ENCODE measurements at regions not wholly inside any gene's neighbourhood (a gene's known extent, or its start where the extent isn't known, plus 50 kb on each side); places are given as distances from the start of the nearest gene placed in this dataset.

- TF ChIP-seq CTCF (IDR thresholded peaks at IDR 0.05 in 2 of 3, conservative IDR thresholded peaks at IDR 0.05 in 1 of 3; ENCODE audit: borderline replicate concordance in 1 of 3, insufficient read depth in 1 of 3, low read depth in 2 of 3, low read length in 2 of 3) = no peak
- no peak for TF ChIP-seq RAD21 (IDR thresholded peaks at IDR 0.05; ENCODE audit: low read depth)
- TF ChIP-seq ELF1 (IDR thresholded peaks at IDR 0.05; ENCODE audit: borderline replicate concordance, low read depth) = no peak
- TF ChIP-seq ZBTB33 (IDR thresholded peaks at IDR 0.05; ENCODE audit: extremely low read depth, insufficient replicate concordance, low read length) = no peak
- no peak for TF ChIP-seq FOSL1 (IDR thresholded peaks at IDR 0.05; ENCODE audit: low read depth)
- TF ChIP-seq EZH2phosphoT487 (IDR thresholded peaks at IDR 0.05; ENCODE audit: borderline replicate concordance) = no peak
- TF ChIP-seq ZFX (IDR thresholded peaks at IDR 0.05) = no peak
- TF ChIP-seq YY1 (IDR thresholded peaks at IDR 0.05; ENCODE audit: extremely low read depth, insufficient replicate concordance, low read depth, low read length) = no peak
Observed at GRCh38 chr19:29431332-29431731, 94.5 kb upstream of the VSTM2B start (continued).

GRCh38 chr19:29432677-29433076 is 93.1 kb upstream of the VSTM2B start:
- no peak overlapping the region for H2AFZ ChIP-seq (ENCODE audit: low read depth, low read length, poor library complexity, severe bottlenecking)
- no peaks in the 10 kb centered on the region for H3K9me2 ChIP-seq (ENCODE audit: insufficient read depth)
- no peak overlapping the region for H3K9ac ChIP-seq (ENCODE audit: low read length)
- no peak overlapping the region for H3K4me2 ChIP-seq (ENCODE audit: low read length)
- H3K79me2 ChIP-seq (ENCODE audit: insufficient read depth, low read length) = no peaks in the 10 kb centered on the region
- H3K4me1 ChIP-seq (ENCODE audit: control insufficient read depth in 1 of 2, insufficient read depth in 2 of 2, low read length in 2 of 2) = peaks cover 3% of the 10 kb centered on the region in 2 experiments; a peak in 1 of 4 replicates
- H4K20me1 ChIP-seq (ENCODE audit: insufficient read depth) = no peaks in the 10 kb centered on the region
- TF ChIP-seq ELF1 (IDR thresholded peaks at IDR 0.05; ENCODE audit: borderline replicate concordance, low read depth) = no peak
- TF ChIP-seq EZH2phosphoT487 (IDR thresholded peaks at IDR 0.05; ENCODE audit: borderline replicate concordance) = no peak
- no peak for TF ChIP-seq SP1 (IDR thresholded peaks at IDR 0.05; ENCODE audit: low read depth)
- TF ChIP-seq JUND (IDR thresholded peaks at IDR 0.05) = no peak
- no peak for TF ChIP-seq POLR2AphosphoS5 (IDR thresholded peaks at IDR 0.05; ENCODE audit: low read depth, low read length)
- no peak for TF ChIP-seq POLR2A (IDR thresholded peaks at IDR 0.05; ENCODE audit: borderline replicate concordance, extremely low read depth, insufficient read depth, insufficient read length)
- TF ChIP-seq ZNF274 (IDR thresholded peaks at IDR 0.05; ENCODE audit: low read depth, low read length) = no peak
- no peak for TF ChIP-seq EGR1 (IDR thresholded peaks at IDR 0.05; ENCODE audit: low read depth)
- no peak overlapping the region for H3K4me3 ChIP-seq (replicated peaks in 1 of 2; ENCODE audit: low read depth in 1 of 2, low read length in 2 of 2)
- CTCF ChIA-PET = no interaction called here
- POLR2A ChIA-PET = no interaction called here
- ATAC-seq (no peak), DNase-seq (ENCODE audit: low read depth, low spot score) (no peak)
- H3K36me3 ChIP-seq (ENCODE audit: control insufficient read depth in 1 of 2, insufficient read depth in 2 of 2, low read length in 2 of 2) = no peaks in the 10 kb centered on the region
- no TSS peak for BruUV-seq (replicated peaks)
- H3K27ac ChIP-seq (ENCODE audit: low read depth, low read length) = no peak overlapping the region
- no peaks in the 10 kb centered on the region for H3K9me3 ChIP-seq (ENCODE audit: control insufficient read depth in 1 of 2, insufficient read depth in 1 of 2, low read depth in 1 of 2, low read length in 2 of 2)
- H3K27me3 ChIP-seq (ENCODE audit: insufficient read depth, low read length) = peaks cover 4% of the 10 kb centered on the region; the same call in 1 of the 2 replicates
- intact Hi-C loops (cut with micrococcal nuclease) = no loop called here
- RAD21 ChIA-PET (ENCODE audit: low non-redundant PET in 1 of 2, low total read pairs in 2 of 2, uncharacterized antibody in 2 of 2, unreplicated experiment in 2 of 2) = no interaction called here
